GM12801 (cell line): ENCODE measurements at regions not wholly inside any gene's neighbourhood (a gene's known extent, or its start where the extent isn't known, plus 50 kb on each side); places are given as distances from the start of the nearest gene placed in this dataset.

Experiments
- TF ChIP-seq, protein P1 (sequence below): IDR thresholded peaks from one replicate; pipeline ENCODE4 v1.5.1; 2011; ENCODE audit warnings: control low read depth; ENCODE audit not compliant: insufficient read length; ENCODE audit errors: extremely low read depth

- TF ChIP-seq, protein P1, sequence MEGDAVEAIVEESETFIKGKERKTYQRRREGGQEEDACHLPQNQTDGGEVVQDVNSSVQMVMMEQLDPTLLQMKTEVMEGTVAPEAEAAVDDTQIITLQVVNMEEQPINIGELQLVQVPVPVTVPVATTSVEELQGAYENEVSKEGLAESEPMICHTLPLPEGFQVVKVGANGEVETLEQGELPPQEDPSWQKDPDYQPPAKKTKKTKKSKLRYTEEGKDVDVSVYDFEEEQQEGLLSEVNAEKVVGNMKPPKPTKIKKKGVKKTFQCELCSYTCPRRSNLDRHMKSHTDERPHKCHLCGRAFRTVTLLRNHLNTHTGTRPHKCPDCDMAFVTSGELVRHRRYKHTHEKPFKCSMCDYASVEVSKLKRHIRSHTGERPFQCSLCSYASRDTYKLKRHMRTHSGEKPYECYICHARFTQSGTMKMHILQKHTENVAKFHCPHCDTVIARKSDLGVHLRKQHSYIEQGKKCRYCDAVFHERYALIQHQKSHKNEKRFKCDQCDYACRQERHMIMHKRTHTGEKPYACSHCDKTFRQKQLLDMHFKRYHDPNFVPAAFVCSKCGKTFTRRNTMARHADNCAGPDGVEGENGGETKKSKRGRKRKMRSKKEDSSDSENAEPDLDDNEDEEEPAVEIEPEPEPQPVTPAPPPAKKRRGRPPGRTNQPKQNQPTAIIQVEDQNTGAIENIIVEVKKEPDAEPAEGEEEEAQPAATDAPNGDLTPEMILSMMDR = no peak
These were observed 133.1 kb upstream of the PRSS1 start for GRCh38 chr7:142616121-142616643.

GRCh38 chr7:142615508-142615907 is 133.8 kb upstream of the PRSS1 start:
- TF ChIP-seq, protein P1 = no peak

GRCh38 chr7:142614116-142614515 is 135.2 kb upstream of the PRSS1 start:
- TF ChIP-seq, protein P1 = no peak

- TF ChIP-seq, protein P1 = no peak
These were observed 136.9 kb upstream of the PRSS1 start for GRCh38 chr7:142612237-142612881.

DNA sequence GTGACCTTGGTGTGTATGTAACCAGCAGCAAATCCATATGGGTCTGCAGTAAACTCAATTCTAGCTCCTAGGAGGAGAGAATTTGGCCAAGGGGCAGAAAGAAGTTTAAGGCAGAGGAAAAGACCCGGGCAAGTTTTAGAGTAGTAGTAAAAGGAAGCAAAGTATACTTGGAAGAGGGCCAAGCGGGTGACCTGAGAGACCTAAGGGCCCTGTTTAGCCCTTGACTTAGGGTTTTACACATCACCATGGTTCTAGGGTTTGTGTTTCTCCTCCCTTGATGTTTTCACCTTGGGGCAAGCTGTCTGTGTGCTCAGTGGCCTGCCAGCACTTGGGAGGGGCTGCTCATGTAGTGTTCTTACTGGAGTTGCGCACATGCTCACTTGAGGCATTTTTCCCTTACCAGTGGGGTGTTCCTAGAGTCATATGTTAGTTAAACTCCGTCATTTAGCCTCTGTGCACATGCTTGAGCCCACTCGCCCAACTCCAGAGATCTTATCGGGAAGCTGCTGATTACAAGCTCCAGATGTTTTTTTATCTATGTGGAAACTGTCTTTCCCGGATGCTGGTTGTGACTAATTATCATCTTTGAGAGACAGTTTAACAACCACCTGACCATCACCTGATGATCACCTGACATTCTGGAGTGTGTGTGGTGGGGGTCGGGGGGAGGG is 137.6 kb upstream of the PRSS1 start:
- TF ChIP-seq, protein P1 = no peak

DNA sequence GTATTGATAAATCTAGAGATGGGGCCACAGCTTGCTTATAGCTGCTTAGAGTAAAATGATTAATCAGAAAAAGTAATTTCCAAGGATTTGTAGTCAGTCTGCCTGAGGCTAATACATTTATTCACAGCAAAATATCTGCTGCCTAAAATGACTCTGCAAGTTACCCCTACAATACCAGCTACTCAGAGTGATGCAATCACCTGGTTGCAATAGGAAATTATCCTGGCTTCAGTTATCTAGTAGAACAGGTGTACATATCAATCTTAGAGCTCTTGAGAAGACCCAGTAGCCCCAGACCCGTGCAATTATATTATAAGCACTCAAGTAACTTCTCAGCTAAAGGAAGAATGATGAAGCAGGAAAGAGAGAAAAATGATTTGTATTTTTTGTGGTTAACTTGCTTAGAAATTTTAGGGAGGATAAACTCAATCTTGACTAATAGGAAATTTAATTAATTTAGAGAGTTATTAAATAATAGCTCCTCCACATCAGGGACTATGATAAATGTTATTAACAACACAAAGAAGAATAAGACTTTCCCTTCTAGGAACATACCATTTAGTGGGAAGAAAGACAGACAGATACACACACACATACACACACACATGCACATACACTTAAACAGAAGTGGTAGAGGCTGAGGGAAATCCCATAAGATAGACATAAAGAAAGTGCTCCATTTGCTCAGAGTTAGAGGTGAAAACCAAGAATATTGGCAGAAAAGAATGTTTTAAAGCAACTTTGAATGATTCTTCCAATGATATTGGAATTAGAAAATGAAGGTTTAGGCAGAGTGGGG is 140.4 kb upstream of the PRSS1 start:
- TF ChIP-seq, protein P1 = no peak

DNA sequence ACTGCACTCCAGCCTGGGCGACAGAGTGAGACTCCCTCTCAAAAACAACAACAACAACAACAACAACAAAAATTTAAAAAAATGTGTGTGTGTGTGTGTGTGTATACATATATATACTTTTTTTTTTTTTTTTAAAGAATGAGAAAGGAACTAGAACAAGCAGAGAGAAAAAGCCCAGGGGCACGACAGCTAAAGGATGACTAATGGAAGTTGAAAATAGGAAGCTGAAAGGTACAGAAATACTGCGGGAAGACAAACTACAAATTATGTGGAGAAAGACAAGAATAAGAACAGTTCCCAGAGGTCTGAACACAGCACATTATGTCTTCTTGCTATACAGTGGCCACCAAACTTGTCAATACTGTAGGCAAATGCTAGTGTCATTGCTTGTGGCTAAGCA is 141.9 kb upstream of the PRSS1 start:
- TF ChIP-seq, protein P1 = no peak
